Epithelial cell of prostate (primary cell): ENCODE measurements at regions not wholly inside any gene's neighbourhood (a gene's known extent, or its start where the extent isn't known, plus 50 kb on each side); places are given as distances from the start of the nearest gene placed in this dataset.
A peak's percentile ranks its signal among the peaks of the same experiment; 100 is the strongest.
"Not testable (repeated sequence)": the region's sequence is repeated elsewhere in the genome, so short reads cannot be mapped to it uniquely, and the experiment has no call there.

Experiments
- DNase-seq: peaks from one replicate; pipeline ENCODE4 v3.0.0-alpha.2; 2011; ENCODE audit warnings: low read depth, low spot score
- H3K27ac ChIP-seq: fragments of 450-650 bp; 2 replicates; pipeline ENCODE4 v1.5.1; 2017; ENCODE audit warnings: mild to moderate bottlenecking

DNA sequence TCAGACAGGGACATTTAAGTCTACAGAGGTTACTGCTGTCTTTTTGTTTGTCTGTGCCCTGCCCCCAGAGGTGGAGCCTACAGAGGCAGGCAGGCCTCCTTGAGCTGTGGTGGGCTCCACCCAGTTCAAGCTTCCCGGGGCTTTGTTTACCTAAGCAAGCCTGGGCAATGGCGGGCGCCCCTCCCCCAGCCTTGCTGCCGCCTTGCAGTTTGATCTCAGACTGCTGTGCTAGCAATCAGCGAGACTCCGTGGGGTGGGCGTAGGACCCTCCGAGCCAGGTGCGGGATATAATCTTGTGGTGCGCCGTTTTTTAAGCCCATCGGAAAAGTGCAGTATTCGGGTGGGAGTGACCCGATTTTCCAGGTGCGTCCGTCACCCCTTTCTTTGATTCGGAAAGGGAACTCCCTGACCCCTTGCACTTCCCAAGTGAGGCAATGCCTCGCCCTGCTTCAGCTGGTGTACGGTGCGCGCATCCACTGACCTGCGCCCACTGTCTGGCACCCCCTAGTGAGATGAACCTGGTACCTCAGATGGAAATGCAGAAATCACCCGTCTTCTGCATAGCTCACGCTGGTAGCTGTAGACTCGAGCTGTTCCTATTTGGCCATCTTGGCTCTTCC, 134.1 kb upstream of the KITLG start:
- not testable (repeated sequence) for DNase-seq

GRCh38 chr12:88707800-88708199, 127.5 kb upstream of the KITLG start:
- no peak overlapping the region for H3K27ac ChIP-seq
- DNase-seq: no peak

More for the DNA sequence above, 134.1 kb upstream of the KITLG start:
- not testable (repeated sequence) for H3K27ac ChIP-seq

DNA sequence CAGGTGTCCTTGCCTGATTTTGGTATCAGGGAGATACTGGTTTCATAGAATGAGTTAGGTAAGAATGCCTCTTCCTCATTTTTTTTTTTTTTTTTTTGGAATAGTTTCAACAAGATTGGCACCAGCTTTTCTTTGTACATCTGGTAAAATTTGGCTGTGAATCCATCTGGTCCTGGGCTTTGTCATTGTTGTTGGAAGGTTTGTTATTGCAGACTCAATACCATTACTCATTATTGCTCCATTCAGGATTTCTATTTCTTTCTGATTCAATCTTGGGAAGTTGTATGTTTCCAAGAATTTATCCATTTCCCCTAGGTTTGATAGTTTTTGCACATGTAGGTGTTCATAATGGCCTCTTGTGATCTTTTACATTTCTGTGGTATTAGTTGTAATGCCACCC, 126.0 kb upstream of the KITLG start:
- DNase-seq: no peak
- no peak overlapping the region for H3K27ac ChIP-seq

- no peak overlapping the region for H3K27ac ChIP-seq
- no peak for DNase-seq
Observed at GRCh38 chr12:88703790-88704189, 123.5 kb upstream of the KITLG start.

DNA sequence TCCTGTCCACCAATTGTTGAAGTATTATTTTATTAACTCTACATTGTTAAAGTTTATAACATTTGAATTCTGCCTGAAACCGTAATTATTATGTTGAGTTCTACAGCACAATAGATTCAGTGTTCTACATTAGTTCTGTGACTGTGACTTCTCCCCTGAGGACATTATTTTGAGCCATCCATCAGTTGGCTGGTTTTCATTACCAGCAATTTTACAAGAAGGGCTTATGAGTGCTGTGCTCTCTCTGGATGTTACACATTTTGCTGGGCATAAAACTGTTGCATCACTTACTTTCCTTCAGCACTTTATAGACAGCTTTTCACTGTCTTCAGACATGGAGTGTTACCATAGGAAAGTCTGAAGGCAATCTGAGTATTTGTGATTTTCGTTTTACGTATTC, 118.2 kb upstream of the KITLG start:
- H3K27ac ChIP-seq: no peak overlapping the region
- no peak for DNase-seq

GRCh38 chr12:88693837-88694445, 113.7 kb upstream of the KITLG start:
- DNase-seq: peak; percentile 31
- no peak overlapping the region for H3K27ac ChIP-seq

GRCh38 chr12:88691811-88692210, 111.5 kb upstream of the KITLG start:
- DNase-seq: no peak
- H3K27ac ChIP-seq: no peak overlapping the region

GRCh38 chr12:88684610-88685009, 104.3 kb upstream of the KITLG start:
- DNase-seq: no peak
- no peak overlapping the region for H3K27ac ChIP-seq

DNA sequence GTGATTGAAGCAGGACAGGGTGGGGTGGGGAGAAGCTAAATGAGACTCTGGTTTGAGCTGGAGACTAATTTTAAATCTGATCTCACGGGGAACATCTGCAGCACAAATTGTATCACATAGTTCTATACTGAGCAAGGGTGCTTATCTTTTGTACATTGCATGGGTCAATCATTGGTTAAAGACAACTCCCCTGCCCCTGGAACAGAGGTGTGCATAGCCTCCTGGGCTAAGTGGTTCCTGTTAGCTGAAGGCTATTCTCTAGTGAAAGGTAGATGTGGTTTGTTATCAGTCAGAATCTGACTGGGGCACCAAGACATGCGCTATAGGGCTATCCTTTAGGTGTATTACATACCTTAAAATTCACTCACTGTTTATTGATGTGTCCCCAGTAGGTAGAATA, 103.9 kb upstream of the KITLG start:
- DNase-seq: no peak
- no peak overlapping the region for H3K27ac ChIP-seq

DNA sequence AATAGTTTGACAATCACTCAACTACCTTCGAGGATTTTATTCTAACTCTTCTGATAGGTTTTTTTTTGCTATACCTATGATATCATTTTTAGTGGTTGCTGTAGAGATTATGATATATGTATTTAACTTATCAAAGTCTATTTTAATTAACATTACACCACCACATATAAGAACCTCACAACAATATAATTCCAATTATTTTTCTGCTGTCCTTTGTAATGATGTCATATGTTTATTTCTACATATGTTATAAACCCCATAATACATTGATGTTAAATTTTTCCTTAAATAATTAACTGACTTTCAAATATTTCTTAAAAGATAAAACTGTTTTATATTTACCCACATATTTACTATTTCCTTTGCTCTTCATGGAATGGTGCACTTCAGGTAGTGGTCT, 103.4 kb upstream of the KITLG start:
- no peak for DNase-seq
- no peak overlapping the region for H3K27ac ChIP-seq

- no peak for DNase-seq
- H3K27ac ChIP-seq: no peak overlapping the region
Observed at GRCh38 chr12:88681271-88681670, 101.0 kb upstream of the KITLG start.

- H3K27ac ChIP-seq: no peak overlapping the region
- no peak for DNase-seq
Observed at GRCh38 chr12:88677464-88677863, 97.2 kb upstream of the KITLG start.

GRCh38 chr12:88667615-88668014, 87.3 kb upstream of the KITLG start:
- not testable (repeated sequence) for H3K27ac ChIP-seq, DNase-seq

- H3K27ac ChIP-seq: no peak overlapping the region
- no peak for DNase-seq
Observed at GRCh38 chr12:88665071-88665470, 84.8 kb upstream of the KITLG start.

DNA sequence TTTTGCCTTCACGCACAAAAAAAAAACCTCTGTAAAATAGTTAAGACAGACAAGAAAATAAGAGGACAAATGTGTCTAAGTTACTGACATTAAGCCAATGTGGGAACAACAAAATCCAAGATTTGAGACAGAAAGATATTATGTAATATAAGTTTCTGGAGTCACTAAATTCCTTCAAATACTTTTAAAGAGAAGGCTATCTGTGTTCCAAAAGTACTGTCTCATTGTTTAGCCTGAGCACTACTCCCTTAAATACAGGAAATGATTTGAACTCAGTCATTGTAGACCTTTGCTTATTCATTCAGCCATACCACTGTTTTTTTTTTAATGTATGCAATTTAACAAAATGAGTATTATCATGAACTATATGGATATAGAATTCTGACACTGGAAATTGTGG, 82.7 kb upstream of the KITLG start:
- peak overlapping the region; percentile 16 for H3K27ac ChIP-seq
- no peak for DNase-seq

DNA sequence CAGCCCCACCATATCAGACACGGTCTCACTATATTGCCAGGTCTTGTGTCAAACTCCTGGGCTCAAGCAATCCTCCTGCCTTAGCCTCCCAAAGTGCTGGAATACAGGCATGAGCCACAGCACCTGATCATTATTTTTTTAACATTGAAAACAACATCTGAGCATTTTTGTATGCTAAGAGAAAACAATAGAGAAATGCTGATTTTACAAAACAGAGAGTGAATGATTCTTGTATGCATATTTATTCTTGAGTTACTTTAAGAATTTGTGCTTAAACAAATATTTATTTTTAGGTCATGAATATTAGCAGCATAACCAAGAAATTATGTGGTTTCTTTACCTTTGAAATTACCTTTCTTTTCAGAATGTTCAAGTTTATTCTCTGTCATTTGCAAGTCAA, 81.8 kb upstream of the KITLG start:
- H3K27ac ChIP-seq: no peak overlapping the region
- no peak for DNase-seq

DNA sequence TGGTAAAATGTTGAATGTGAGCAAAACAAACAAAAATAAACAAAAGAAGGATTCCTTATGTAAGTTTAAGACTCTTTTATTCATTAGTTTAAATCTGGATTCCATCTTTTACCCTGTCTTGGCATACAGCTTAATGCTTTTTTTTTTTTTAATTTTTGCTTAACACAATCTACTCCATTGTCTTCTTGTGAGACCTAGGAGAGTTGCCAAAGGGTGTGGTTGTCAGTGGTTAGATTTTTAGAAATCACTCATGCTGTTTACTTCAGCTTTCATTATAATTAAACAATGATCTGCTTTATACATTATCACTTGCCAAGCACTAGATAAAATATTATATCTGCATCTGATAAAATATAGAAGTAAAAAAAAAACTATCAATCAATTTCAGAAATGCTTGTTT, 77.7 kb upstream of the KITLG start:
- peak; percentile 66 for DNase-seq

DNA sequence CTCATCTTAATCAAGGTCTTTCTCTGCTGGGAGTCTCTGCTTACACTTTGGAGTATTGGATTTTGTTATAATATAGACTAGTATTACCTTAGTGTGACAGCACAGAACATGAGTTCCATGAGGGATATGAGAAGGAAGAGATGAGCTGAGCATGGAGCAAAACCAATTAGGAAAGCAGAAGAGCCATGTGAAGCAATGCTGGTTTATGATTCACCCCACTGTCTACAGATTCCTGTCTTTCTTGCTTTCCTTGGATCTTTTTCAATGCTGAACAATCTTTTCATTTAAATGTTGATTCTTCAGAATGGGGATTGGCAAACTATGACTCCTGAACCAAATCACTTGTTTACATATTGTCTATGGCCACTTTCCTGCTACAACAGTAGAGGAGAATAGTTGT, 70.4 kb upstream of the KITLG start:
- peak overlapping the region; percentile 28 for H3K27ac ChIP-seq
- DNase-seq: peak; percentile 69

More for the DNA sequence above, 77.7 kb upstream of the KITLG start:
- peak overlapping the region; percentile 30 for H3K27ac ChIP-seq

DNA sequence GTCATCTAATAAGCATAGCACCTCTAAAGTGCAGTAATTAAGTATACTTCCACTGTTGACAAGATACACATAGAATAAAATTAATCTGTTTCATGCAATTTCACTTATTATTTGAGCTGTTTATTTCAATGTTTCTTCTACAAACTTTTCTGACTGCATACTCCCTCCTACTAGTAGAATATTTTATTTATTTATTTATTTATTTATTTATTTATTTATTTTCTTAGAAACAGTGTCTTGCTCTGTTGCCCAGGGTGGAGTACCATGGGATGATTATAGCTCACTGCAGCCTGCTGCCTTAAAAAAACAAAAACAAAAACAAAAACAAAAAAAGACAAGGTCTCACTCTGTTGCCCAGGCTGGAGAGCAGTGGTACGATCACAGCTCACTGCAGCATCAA, 68.4 kb upstream of the KITLG start:
- no peak overlapping the region for H3K27ac ChIP-seq
- DNase-seq: no peak

DNA sequence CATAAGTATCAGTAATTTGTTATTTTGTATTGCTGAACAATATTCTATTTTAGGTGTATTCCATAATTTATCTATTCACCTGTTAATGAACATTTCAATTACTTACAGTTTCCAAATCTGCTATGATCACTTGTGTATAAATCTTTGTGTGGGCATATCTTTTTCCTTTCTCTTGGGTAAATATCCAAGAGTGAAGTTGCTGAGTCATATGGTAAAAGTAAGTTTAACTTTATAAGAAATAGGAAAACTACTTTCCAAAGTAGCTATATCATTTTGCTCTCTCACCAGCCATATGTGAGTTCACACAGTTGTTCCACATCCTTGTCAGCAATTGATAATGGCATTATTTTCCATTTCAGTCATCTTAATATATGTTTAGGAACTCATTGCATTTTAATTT, 66.6 kb upstream of the KITLG start:
- no peak overlapping the region for H3K27ac ChIP-seq
- no peak for DNase-seq

DNA sequence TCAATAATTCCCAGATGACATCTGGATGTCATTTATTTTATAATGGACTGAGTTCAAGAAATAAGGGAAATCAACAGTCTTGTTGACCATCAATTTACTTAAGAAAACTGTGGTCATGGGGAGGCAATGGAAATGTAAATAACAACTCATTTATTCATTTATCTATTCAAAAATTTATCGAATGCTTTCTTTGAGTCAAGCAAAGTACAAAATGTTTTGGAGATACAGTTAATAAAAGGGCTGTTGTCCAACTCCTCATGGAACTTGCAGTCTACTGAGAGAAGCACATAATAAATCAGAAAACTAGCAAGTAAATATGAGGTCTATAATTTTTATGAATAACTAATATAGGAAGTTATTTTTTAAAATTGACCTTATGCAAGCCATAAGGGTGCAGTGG, 65.5 kb upstream of the KITLG start:
- no peak overlapping the region for H3K27ac ChIP-seq
- no peak for DNase-seq

DNA sequence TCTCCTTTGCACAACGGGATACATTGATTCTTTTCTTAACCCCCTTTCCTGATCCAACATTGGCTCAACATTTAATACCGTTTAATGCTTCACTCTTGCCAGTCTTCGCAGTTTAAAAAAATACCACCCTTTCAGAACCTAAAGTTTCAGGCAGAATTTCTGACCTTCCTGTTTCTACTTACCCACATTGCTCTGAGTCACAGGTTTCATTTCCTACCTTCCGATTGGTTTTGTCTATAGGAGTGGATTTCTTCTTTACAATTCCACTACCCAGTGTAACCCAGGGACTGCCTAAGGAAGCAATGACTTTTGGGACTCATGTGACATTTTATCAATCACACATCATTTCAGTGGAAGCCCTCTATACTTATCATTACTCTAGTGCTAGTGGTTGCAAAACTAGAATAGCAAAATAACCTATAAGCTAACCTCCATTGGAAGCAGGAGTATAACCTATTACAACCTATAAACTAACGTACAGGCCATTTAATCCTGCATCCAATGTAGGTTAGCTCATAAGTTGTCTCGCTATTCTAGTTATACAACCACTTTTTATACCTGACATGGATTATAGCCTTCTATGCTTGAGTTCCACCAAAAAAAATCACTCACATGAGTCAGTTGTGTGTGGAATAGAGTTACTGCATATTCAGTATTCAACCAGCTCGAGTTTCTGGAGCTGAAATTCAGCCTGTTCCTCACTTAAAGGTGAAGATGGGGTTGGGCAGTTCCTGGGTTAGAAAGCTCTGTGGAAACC, 64.9 kb upstream of the KITLG start:
- no peak for DNase-seq
- no peak overlapping the region for H3K27ac ChIP-seq
